H9 (cell line): ENCODE measurements at regions not wholly inside any gene's neighbourhood (a gene's known extent, or its start where the extent isn't known, plus 50 kb on each side); places are given as distances from the start of the nearest gene placed in this dataset.

ENCODE experiments used
- DNase-seq: peaks from one replicate; pipeline ENCODE4 v3.0.0-alpha.2; 2017
- H2AFZ ChIP-seq: one replicate; pipeline ENCODE4 v1.6.1; 2013; ENCODE audit warnings: mild to moderate bottlenecking, low read length, control low read depth, moderate library complexity
- H2AK5ac ChIP-seq: 2 replicates; pipeline ENCODE4 v1.6.1; 2013; ENCODE audit warnings: low read length, control low read depth, mixed read lengths; ENCODE audit not compliant: insufficient read length
- H2BK120ac ChIP-seq: one replicate; pipeline ENCODE4 v1.6.1; 2013; ENCODE audit warnings: low read depth, mild to moderate bottlenecking, low read length, control low read depth, inconsistent platforms; ENCODE audit not compliant: poor library complexity, severe bottlenecking
- H2BK12ac ChIP-seq: 2 replicates; pipeline ENCODE4 v1.6.1; 2013; ENCODE audit warnings: low read length, control low read depth, mixed read lengths, low read depth; ENCODE audit not compliant: insufficient read length
- H2BK15ac ChIP-seq: 2 replicates; pipeline ENCODE4 v1.6.1; 2013; ENCODE audit warnings: low read depth, low read length, control low read depth
- H2BK20ac ChIP-seq: one replicate; pipeline ENCODE4 v1.6.1; 2013; ENCODE audit warnings: low read depth, mild to moderate bottlenecking, low read length, control low read depth, inconsistent platforms; ENCODE audit not compliant: poor library complexity, severe bottlenecking
- H2BK5ac ChIP-seq: 2 replicates; pipeline ENCODE4 v1.6.1; 2013; ENCODE audit warnings: low read length, control low read depth, mixed read lengths; ENCODE audit not compliant: insufficient read length
- H3K14ac ChIP-seq: 2 replicates; pipeline ENCODE4 v1.6.1; 2013; ENCODE audit warnings: low read length, control low read depth; ENCODE audit not compliant: insufficient read depth
- H3K18ac ChIP-seq: 2 replicates; pipeline ENCODE4 v1.6.1; 2013; ENCODE audit warnings: low read depth, mild to moderate bottlenecking, mixed read lengths, low read length, control low read depth; ENCODE audit not compliant: insufficient read length
- H3K23ac ChIP-seq: 2 replicates; pipeline ENCODE4 v1.6.1; 2013; ENCODE audit warnings: low read length, control low read depth, mixed read lengths, low read depth; ENCODE audit not compliant: insufficient read length
- H3K23me2 ChIP-seq: 2 replicates; pipeline ENCODE4 v1.6.1; 2013; ENCODE audit warnings: low read depth, mild to moderate bottlenecking, mixed read lengths, low read length, control low read depth; ENCODE audit not compliant: insufficient read length, poor library complexity, severe bottlenecking
- H3K27ac ChIP-seq: 2 replicates; pipeline ENCODE4 v1.5.1; 2013; ENCODE audit warnings: low read length, control low read depth, mixed read lengths, low read depth; ENCODE audit not compliant: insufficient read length
- H3K27me3 ChIP-seq: 2 replicates; pipeline ENCODE4 v1.6.1; 2013; ENCODE audit warnings: low read length, control low read depth, inconsistent platforms; ENCODE audit not compliant: insufficient read depth
- H3K4ac ChIP-seq: 2 replicates; pipeline ENCODE4 v1.6.1; 2013; ENCODE audit warnings: low read depth, mild to moderate bottlenecking, control low read depth, inconsistent platforms, low read length, moderate library complexity
- H3K4me1 ChIP-seq: 2 replicates; pipeline ENCODE4 v1.6.1; 2013; ENCODE audit warnings: low read length, control low read depth, inconsistent platforms; ENCODE audit not compliant: insufficient read depth
- H3K4me2 ChIP-seq: 2 replicates; pipeline ENCODE4 v1.6.1; 2013; ENCODE audit warnings: low read length, control low read depth, mixed read lengths; ENCODE audit not compliant: insufficient read length, insufficient read depth
- H3K56ac ChIP-seq: 2 replicates; pipeline ENCODE4 v1.6.1; 2013; ENCODE audit warnings: low read depth, mild to moderate bottlenecking, mixed read lengths, low read length, control low read depth; ENCODE audit not compliant: insufficient read length
- H3K79me1 ChIP-seq: 2 replicates; pipeline ENCODE4 v1.6.1; 2013; ENCODE audit warnings: low read depth, mild to moderate bottlenecking, moderate library complexity, low read length, control low read depth, inconsistent platforms; ENCODE audit not compliant: insufficient read depth, poor library complexity, severe bottlenecking
- H3K79me2 ChIP-seq: 2 replicates; pipeline ENCODE4 v1.6.1; 2013; ENCODE audit warnings: low read length, control low read depth, inconsistent platforms; ENCODE audit not compliant: insufficient read depth
- H3K9ac ChIP-seq: 2 replicates; pipeline ENCODE4 v1.6.1; 2013; ENCODE audit warnings: low read length, control low read depth, mixed read lengths; ENCODE audit not compliant: insufficient read length; ENCODE audit errors: extremely low read depth
- H3K9me3 ChIP-seq: one replicate; pipeline ENCODE4 v1.6.1; 2013; ENCODE audit warnings: low read depth, low read length, inconsistent platforms; ENCODE audit not compliant: control insufficient read depth
- H3T11ph ChIP-seq: one replicate; pipeline ENCODE4 v1.6.1; 2013; ENCODE audit warnings: mild to moderate bottlenecking, low read length, control low read depth, inconsistent platforms
- H4K20me1 ChIP-seq: one replicate; pipeline ENCODE4 v1.6.1; 2013; ENCODE audit not compliant: control insufficient read depth, insufficient read length, insufficient read depth
- H4K5ac ChIP-seq: 2 replicates; pipeline ENCODE4 v1.6.1; 2013; ENCODE audit warnings: low read depth, mild to moderate bottlenecking, mixed read lengths, low read length, control low read depth; ENCODE audit not compliant: insufficient read length
- H4K8ac ChIP-seq: replicated peaks from 2 replicates; pipeline ENCODE4 v1.6.1; 2013; ENCODE audit warnings: low read length, control low read depth, mixed read lengths, low read depth; ENCODE audit not compliant: insufficient read length
- H4K91ac ChIP-seq: 2 replicates; pipeline ENCODE4 v1.6.1; 2013; ENCODE audit warnings: low read depth, mild to moderate bottlenecking, moderate library complexity, mixed read lengths, low read length, control low read depth; ENCODE audit not compliant: insufficient read length
- H3K27ac Mint-ChIP-seq, 3 experiments: 2 replicates in 2 of 3; 3 replicates in 1 of 3; pipeline ENCODE4 v1.8.0; 2020 to 2021; ENCODE audit warnings: mixed read lengths in 3 of 3, mild to moderate bottlenecking in 1 of 3, moderate library complexity in 1 of 3
- H3K27me3 Mint-ChIP-seq: 2 replicates; pipeline ENCODE4 v1.8.0; 2021; ENCODE audit warnings: low read depth, mild to moderate bottlenecking, moderate library complexity, mixed read lengths
- H3K36me3 Mint-ChIP-seq, 3 experiments: 2 replicates in 2 of 3; 3 replicates in 1 of 3; pipeline ENCODE4 v1.8.0; 2020 to 2021; ENCODE audit warnings: low read depth in 3 of 3, mixed read lengths in 3 of 3; ENCODE audit not compliant: insufficient read depth in 1 of 3
- H3K4me1 Mint-ChIP-seq, 2 experiments: 2 replicates each; pipeline ENCODE4 v1.8.0; 2020; ENCODE audit warnings: mixed read lengths in 2 of 2
- H3K4me3 Mint-ChIP-seq, 2 experiments: 2 replicates in 1 of 2; 3 replicates in 1 of 2; pipeline ENCODE4 v1.8.0; 2020 to 2021; ENCODE audit warnings: mild to moderate bottlenecking in 2 of 2, mixed read lengths in 2 of 2, moderate library complexity in 1 of 2
- H3K9me3 Mint-ChIP-seq, 2 experiments: 2 replicates in 1 of 2; 3 replicates in 1 of 2; pipeline ENCODE4 v1.8.0; 2020; ENCODE audit warnings: mild to moderate bottlenecking in 2 of 2, mixed read lengths in 2 of 2, moderate library complexity in 1 of 2
- CTCF ChIP-seq: fragments of 200-600 bp; sonication (generic); conservative IDR thresholded peaks from 3 replicates; pipeline ENCODE4 v1.8.0; 2021; ENCODE audit warnings: antibody characterized with exemption, mild to moderate bottlenecking
- WGBS: extraction: QIAGEN DNeasy Blood & Tissue Kit; methylation state at CpG from one replicate; pipeline ENCODE4 v1.1.7; 2013; ENCODE audit warnings: missing lambda C conversion rate, low lambda C conversion rate, mixed read lengths; ENCODE audit not compliant: insufficient read length; ENCODE audit errors: extremely low coverage; 5-methylcytosine and 5-hydroxymethylcytosine counted together

- Histone ChIP-seq H3K23me2 (no peaks in the 10 kb centered on the region), H2AFZ (no peak overlapping the region), H4K91ac (no peak overlapping the region), H3K27ac (no peak overlapping the region), H4K20me1 (peaks cover 2% of the 10 kb centered on the region), H3K14ac (no peak overlapping the region), H3K4me2 (no peak overlapping the region), H3T11ph (no peak overlapping the region), H2BK20ac (no peak overlapping the region), H3K79me1 (no peaks in the 10 kb centered on the region), H2BK15ac (no peak overlapping the region), H3K56ac (no peak overlapping the region), H2BK5ac (no peak overlapping the region), H3K79me2 (no peaks in the 10 kb centered on the region), H3K9ac (no peak overlapping the region), H3K9me3 (no peaks in the 10 kb centered on the region), H2BK120ac (no peak overlapping the region), H2AK5ac (no peak overlapping the region), H3K23ac (no peak overlapping the region), H3K27me3 (no peaks in the 10 kb centered on the region; the same call in 1 of the 2 replicates), H3K4ac (no peak overlapping the region), H3K18ac (no peak overlapping the region), H2BK12ac (no peak overlapping the region), H4K5ac (no peak overlapping the region), H4K8ac (no peak overlapping the region), H3K4me1 (peaks cover 5% of the 10 kb centered on the region)
- Mint-ChIP-seq H3K9me3 (no peaks in the 10 kb centered on the region), H3K36me3 (no peaks in the 10 kb centered on the region), H3K4me3 (no peak overlapping the region), H3K4me1 (peaks cover 18 to 32% of the 10 kb centered on the region in 2 experiments), H3K27me3 (peaks cover 79% of the 10 kb centered on the region), H3K27ac (no peak overlapping the region)
- no CpG with 5 or more reads among the region's 4 CpGs for WGBS
- DNase-seq: no peak
- no peak for TF ChIP-seq CTCF
Measured at GRCh38 chr11:116062129-116062489, 557.9 kb upstream of the CADM1 start.
